Loucy (cell line): ENCODE measurements at regions not wholly inside any gene's neighbourhood (a gene's known extent, or its start where the extent isn't known, plus 50 kb on each side); places are given as distances from the start of the nearest gene placed in this dataset.

Experiments
- H2AFZ ChIP-seq: fragments of 200-600 bp; sonication (generic); 2 replicates; pipeline ENCODE4 v1.6.0; 2016; ENCODE audit warnings: antibody characterized with exemption, mild to moderate bottlenecking, low read length, moderate library complexity
- H3F3A ChIP-seq: fragments of 200-600 bp; 2 replicates; pipeline ENCODE4 v1.6.0; 2016; ENCODE audit warnings: antibody characterized with exemption, low read depth, mild to moderate bottlenecking
- H3K27me3 ChIP-seq: fragments of 200-600 bp; sonication (generic); 2 replicates; pipeline ENCODE4 v1.6.1; 2014; ENCODE audit warnings: low read length, mild to moderate bottlenecking; ENCODE audit not compliant: insufficient read depth, poor library complexity, severe bottlenecking
- H3K36me3 ChIP-seq: fragments of 200-600 bp; sonication (generic); 2 replicates; pipeline ENCODE4 v1.6.1; 2016; ENCODE audit warnings: low read length; ENCODE audit not compliant: insufficient read depth
- H3K4me1 ChIP-seq: fragments of 200-600 bp; sonication (generic); 2 replicates; pipeline ENCODE4 v1.5.1; 2014; ENCODE audit warnings: low read length, mild to moderate bottlenecking; ENCODE audit not compliant: insufficient read depth, poor library complexity, severe bottlenecking
- H3K4me2 ChIP-seq: fragments of 200-600 bp; sonication (generic); 2 replicates; pipeline ENCODE4 v1.6.0; 2014; ENCODE audit warnings: antibody characterized with exemption, low read length, low read depth, mild to moderate bottlenecking; ENCODE audit not compliant: poor library complexity, severe bottlenecking
- H3K4me3 ChIP-seq: fragments of 200-600 bp; sonication (generic); 2 replicates; pipeline ENCODE4 v1.5.1; 2014; ENCODE audit warnings: low read length, mild to moderate bottlenecking, mixed read lengths; ENCODE audit not compliant: poor library complexity, severe bottlenecking
- H3K79me2 ChIP-seq: fragments of 200-600 bp; sonication (generic); 2 replicates; pipeline ENCODE4 v1.6.1; 2014; ENCODE audit warnings: low read length; ENCODE audit not compliant: insufficient read depth
- H3K9ac ChIP-seq: fragments of 200-600 bp; sonication (generic); 2 replicates; pipeline ENCODE4 v1.6.0; 2014; ENCODE audit warnings: mild to moderate bottlenecking, low read depth, low read length, moderate library complexity; ENCODE audit not compliant: poor library complexity, severe bottlenecking
- H3K9me2 ChIP-seq: fragments of 200-600 bp; sonication (generic); replicated peaks from 2 replicates; pipeline ENCODE4 v1.6.1; 2016; ENCODE audit warnings: low read depth, low read length, mixed read lengths
- H3K9me3 ChIP-seq: fragments of 200-600 bp; sonication (generic); 2 replicates; pipeline ENCODE4 v1.6.1; 2014; ENCODE audit warnings: mild to moderate bottlenecking, antibody characterized with exemption, low read length, low read depth; ENCODE audit not compliant: insufficient read depth
- H4K20me1 ChIP-seq: fragments of 200-600 bp; sonication (generic); 2 replicates; pipeline ENCODE4 v1.6.0; 2014; ENCODE audit warnings: antibody characterized with exemption, low read length, mild to moderate bottlenecking; ENCODE audit not compliant: insufficient read depth, poor library complexity, severe bottlenecking
- CTCF ChIP-seq: fragments of 200-600 bp; sonication (generic); conservative IDR thresholded peaks from 2 replicates; pipeline ENCODE4 v1.5.1; 2014; ENCODE audit warnings: mild to moderate bottlenecking, antibody characterized with exemption, low read length
- EZH2phosphoT487 ChIP-seq: fragments of 200-600 bp; IDR thresholded peaks from 2 replicates; pipeline ENCODE4 v1.6.1; 2018; ENCODE audit warnings: antibody characterized with exemption, mild to moderate bottlenecking, moderate library complexity, borderline replicate concordance

GRCh38 chr21:45354970-45355369 lies 50.0 kb upstream of the COL18A1 start:
- no peaks in the 10 kb centered on the region for H3K9me3 ChIP-seq
- TF ChIP-seq EZH2phosphoT487 (no peak), CTCF (no peak)
- H3K79me2 ChIP-seq: no peaks in the 10 kb centered on the region
- H3K27me3 ChIP-seq: no peaks in the 10 kb centered on the region
- peak overlapping the region; percentile 33 for H3K4me2 ChIP-seq
- no peak overlapping the region for H3K4me3 ChIP-seq
- H2AFZ ChIP-seq: no peak overlapping the region
- no peaks in the 10 kb centered on the region for H3F3A ChIP-seq
- H4K20me1 ChIP-seq: no peaks in the 10 kb centered on the region
- no peaks in the 10 kb centered on the region for H3K36me3 ChIP-seq
- H3K9ac ChIP-seq: no peak overlapping the region
- no peaks in the 10 kb centered on the region for H3K9me2 ChIP-seq
- peaks cover 6% of the 10 kb centered on the region for H3K4me1 ChIP-seq
